Memory B cell (primary cell): ENCODE measurements at regions not wholly inside any gene's neighbourhood (a gene's known extent, or its start where the extent isn't known, plus 50 kb on each side); places are given as distances from the start of the nearest gene placed in this dataset.
"Not testable (repeated sequence)": the region's sequence is repeated elsewhere in the genome, so short reads cannot be mapped to it uniquely, and the experiment has no call there.

Experiments used
- ATAC-seq: fragments of 150-1000 bp; cut with Tn5 transposase; 2 replicates; pipeline ENCODE4 v1.10.0; 2021; ENCODE audit warnings: low read depth, mild to moderate bottlenecking, moderate library complexity
- DNase-seq, 2 donors: peaks; one replicate each; pipeline ENCODE4 v3.0.0; 2022; ENCODE audit warnings: low spot score in 2 of 2
- H3K27ac Mint-ChIP-seq: one replicate; pipeline ENCODE4 v1.8.0; 2022; ENCODE audit warnings: mild to moderate bottlenecking, moderate library complexity, mixed read lengths
- H3K27me3 Mint-ChIP-seq: one replicate; pipeline ENCODE4 v1.8.0; 2022; ENCODE audit warnings: mixed read lengths
- H3K36me3 Mint-ChIP-seq: one replicate; pipeline ENCODE4 v1.8.0; 2022; ENCODE audit warnings: mild to moderate bottlenecking, mixed read lengths
- H3K4me1 Mint-ChIP-seq: one replicate; pipeline ENCODE4 v1.8.0; 2022; ENCODE audit warnings: mixed read lengths
- H3K4me3 Mint-ChIP-seq: one replicate; pipeline ENCODE4 v1.8.0; 2022; ENCODE audit warnings: mild to moderate bottlenecking, moderate library complexity, mixed read lengths
- H3K9me3 Mint-ChIP-seq: one replicate; pipeline ENCODE4 v1.8.0; 2022; ENCODE audit warnings: mixed read lengths

GRCh38 chr3:134704133-134704532 lies 53.3 kb upstream of the KY start:
- DNase-seq (no peak), ATAC-seq (no peak)
- peaks cover 6% of the 10 kb centered on the region for H3K27me3 Mint-ChIP-seq
- no peaks in the 10 kb centered on the region for H3K9me3 Mint-ChIP-seq
- H3K4me1 Mint-ChIP-seq: no peaks in the 10 kb centered on the region
- no peak overlapping the region for H3K27ac Mint-ChIP-seq
- no peaks in the 10 kb centered on the region for H3K36me3 Mint-ChIP-seq
- no peak overlapping the region for H3K4me3 Mint-ChIP-seq

GRCh38 chr3:134704556-134704955 lies 53.7 kb upstream of the KY start:
- H3K27ac Mint-ChIP-seq: no peak overlapping the region
- H3K4me1 Mint-ChIP-seq: no peaks in the 10 kb centered on the region
- H3K27me3 Mint-ChIP-seq: peaks cover 4% of the 10 kb centered on the region
- no peak overlapping the region for H3K4me3 Mint-ChIP-seq
- no peak for DNase-seq
- no peaks in the 10 kb centered on the region for H3K9me3 Mint-ChIP-seq
- no peak for ATAC-seq
- H3K36me3 Mint-ChIP-seq: no peaks in the 10 kb centered on the region

DNA sequence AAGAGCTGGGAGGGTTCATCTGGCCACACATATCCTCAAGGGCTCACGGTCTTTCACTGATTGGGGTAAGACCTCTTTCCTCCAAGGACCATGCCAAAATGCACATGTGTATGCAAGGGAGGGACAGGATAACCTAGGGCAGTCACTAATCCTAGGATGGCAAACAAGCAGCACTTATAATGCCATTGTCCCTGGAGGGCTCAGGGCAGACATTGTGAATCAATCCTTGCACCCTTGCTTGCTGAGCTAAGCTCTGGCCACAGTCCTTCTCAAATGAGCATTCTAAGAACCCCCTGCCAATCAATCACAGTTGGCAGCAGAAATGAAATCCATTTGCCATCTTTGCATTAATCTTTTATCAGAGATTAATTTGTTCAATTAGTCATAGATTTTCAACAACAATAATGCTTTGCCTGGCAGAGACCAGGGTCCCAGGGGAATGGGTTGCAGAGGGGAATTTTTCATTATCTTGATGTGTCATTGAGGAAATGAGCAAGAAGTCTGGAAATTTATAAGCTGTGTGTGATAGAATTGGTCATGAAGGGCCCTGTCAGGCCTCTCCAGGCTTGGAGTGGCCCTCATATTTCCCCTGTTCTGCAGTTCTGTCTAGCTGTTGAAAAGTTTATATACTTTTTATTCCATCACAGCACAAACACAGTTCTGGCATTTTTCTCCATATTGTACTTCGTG lies 57.2 kb upstream of the KY start:
- Mint-ChIP-seq H3K9me3 (no peaks in the 10 kb centered on the region), H3K27me3 (peaks cover 1% of the 10 kb centered on the region), H3K36me3 (no peaks in the 10 kb centered on the region), H3K4me3 (no peak overlapping the region), H3K27ac (no peak overlapping the region), H3K4me1 (no peaks in the 10 kb centered on the region)
- no peak for ATAC-seq
- no peak for DNase-seq

DNA sequence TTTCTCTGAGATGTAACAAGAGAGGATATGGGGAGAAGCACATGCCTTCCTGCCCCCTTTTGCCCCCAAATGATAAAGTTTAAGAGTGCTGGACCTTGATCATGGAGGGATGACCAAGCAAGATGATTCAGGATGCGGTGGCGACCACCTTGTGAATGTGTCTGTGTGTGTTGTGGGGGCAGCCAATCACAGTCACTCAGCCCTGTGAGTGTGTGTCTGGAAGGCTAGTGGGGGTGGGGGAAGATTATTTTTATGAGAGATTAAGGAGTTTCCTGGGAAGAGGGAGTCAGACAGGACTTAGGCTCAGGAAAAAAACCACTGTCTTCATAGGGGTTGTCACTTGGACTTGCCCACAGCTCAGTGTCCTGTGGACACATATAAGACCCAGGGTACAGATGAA lies 57.8 kb upstream of the KY start:
- Mint-ChIP-seq H3K9me3 (no peaks in the 10 kb centered on the region), H3K27ac (no peak overlapping the region), H3K27me3 (peaks cover 1% of the 10 kb centered on the region), H3K4me3 (no peak overlapping the region), H3K4me1 (peaks cover 5% of the 10 kb centered on the region), H3K36me3 (no peaks in the 10 kb centered on the region)
- no peak for ATAC-seq
- DNase-seq: no peak

DNA sequence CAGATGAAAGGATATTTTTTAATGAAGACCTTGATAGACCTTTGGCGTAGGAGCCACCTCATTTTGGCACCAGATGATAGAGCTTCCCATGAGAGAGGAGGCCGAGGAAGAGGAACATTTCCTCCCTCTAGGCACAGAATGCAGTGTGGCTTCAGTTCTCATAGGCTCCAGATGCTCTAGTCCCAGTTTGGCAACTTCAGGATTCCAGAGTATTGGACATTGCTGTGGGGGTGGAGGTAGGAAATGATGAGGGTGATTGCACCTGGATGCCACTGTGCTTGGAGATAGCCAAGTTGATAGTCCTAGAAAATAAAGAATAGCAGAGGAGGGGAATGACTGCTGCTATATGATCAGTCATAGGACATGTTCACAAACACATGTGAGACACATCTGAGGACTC lies 58.3 kb upstream of the KY start:
- Mint-ChIP-seq H3K27ac (no peak overlapping the region), H3K36me3 (no peaks in the 10 kb centered on the region), H3K4me3 (no peak overlapping the region), H3K27me3 (peaks cover 1% of the 10 kb centered on the region), H3K9me3 (no peaks in the 10 kb centered on the region), H3K4me1 (peaks cover 9% of the 10 kb centered on the region)
- ATAC-seq (no peak), DNase-seq (no peak)

DNA sequence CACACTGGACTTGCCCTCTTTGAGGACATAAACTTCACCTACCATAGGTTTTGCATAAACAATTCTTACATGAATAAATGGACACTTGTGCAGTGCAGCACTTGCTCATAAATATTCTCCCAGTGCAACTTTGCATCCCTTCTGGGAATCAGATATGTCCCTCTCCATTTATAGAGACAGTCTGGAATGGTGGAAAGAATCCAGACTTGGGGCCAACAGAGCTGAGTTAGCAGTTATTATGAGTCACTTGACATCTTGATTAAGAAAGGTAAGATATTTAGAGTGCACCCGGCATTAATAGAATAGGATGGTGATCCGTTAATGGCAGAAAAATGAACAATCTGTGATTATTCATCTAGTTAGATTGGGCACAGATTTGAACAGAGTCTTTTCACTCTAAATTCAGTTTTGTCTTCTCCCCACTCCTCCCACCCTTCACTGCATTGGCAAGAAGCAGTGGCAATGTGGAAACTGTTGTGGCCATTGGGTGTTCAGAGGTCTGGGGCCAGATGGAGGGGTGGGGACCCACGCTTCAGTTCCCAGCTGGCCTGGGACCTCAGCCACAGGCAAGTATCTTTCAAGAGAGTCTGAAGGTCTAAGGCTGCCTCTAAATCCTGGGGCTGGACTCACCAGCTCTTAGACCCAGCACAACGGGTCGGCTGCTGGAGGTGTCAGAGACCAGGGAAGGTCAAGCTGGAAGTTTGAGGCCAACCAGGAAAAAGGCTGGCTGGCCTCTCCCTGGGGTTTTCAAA lies 58.9 kb upstream of the KY start:
- Mint-ChIP-seq H3K36me3 (no peaks in the 10 kb centered on the region), H3K27ac (no peak overlapping the region), H3K9me3 (no peaks in the 10 kb centered on the region), H3K27me3 (no peaks in the 10 kb centered on the region), H3K4me3 (no peak overlapping the region), H3K4me1 (peaks cover 9% of the 10 kb centered on the region)
- DNase-seq: no peak
- no peak for ATAC-seq

DNA sequence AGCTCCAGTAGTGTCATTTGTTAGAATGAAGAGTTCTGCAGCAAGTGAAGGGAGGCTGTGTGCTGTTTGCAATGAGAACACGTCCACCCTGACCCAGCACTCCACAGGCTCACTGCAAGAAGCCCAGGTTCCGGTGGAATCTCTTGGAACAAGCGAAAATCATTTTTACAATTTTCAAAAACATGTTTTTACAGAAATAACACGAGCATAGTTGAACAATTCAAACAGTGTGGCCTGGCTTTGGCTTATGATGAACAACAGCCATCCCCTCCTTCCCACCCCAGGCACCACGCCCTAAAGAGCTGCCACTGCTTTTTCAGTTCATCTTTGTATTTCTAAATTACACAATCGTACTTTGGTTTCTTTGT lies 59.5 kb upstream of the KY start:
- H3K4me1 Mint-ChIP-seq: peaks cover 9% of the 10 kb centered on the region
- no peak for ATAC-seq

GRCh38 chr3:134711284-134711683 lies 60.5 kb upstream of the KY start:
- H3K27me3 Mint-ChIP-seq: no peaks in the 10 kb centered on the region
- no peak overlapping the region for H3K27ac Mint-ChIP-seq
- H3K4me3 Mint-ChIP-seq: no peak overlapping the region

More for the DNA sequence above, 59.5 kb upstream of the KY start:
- no peaks in the 10 kb centered on the region for H3K9me3 Mint-ChIP-seq
- no peaks in the 10 kb centered on the region for H3K27me3 Mint-ChIP-seq
- no peak overlapping the region for H3K4me3 Mint-ChIP-seq
- no peak for DNase-seq
- no peaks in the 10 kb centered on the region for H3K36me3 Mint-ChIP-seq
- H3K27ac Mint-ChIP-seq: no peak overlapping the region

GRCh38 chr3:134713671-134714070 lies 62.8 kb upstream of the KY start:
- peak; percentile 63 for ATAC-seq
- no peaks in the 10 kb centered on the region for H3K9me3 Mint-ChIP-seq
- peak overlapping the region; percentile 39 for H3K4me3 Mint-ChIP-seq
- DNase-seq: no peak
- no peaks in the 10 kb centered on the region for H3K36me3 Mint-ChIP-seq
- peak overlapping the region; percentile 54 for H3K27ac Mint-ChIP-seq
- peaks cover 5% of the 10 kb centered on the region for H3K27me3 Mint-ChIP-seq
- H3K4me1 Mint-ChIP-seq: peaks cover 11% of the 10 kb centered on the region

More at GRCh38 chr3:134711284-134711683, 60.5 kb upstream of the KY start:
- no peak for DNase-seq
- Mint-ChIP-seq H3K36me3 (no peaks in the 10 kb centered on the region), H3K4me1 (peaks cover 9% of the 10 kb centered on the region), H3K9me3 (no peaks in the 10 kb centered on the region)
- ATAC-seq: no peak

DNA sequence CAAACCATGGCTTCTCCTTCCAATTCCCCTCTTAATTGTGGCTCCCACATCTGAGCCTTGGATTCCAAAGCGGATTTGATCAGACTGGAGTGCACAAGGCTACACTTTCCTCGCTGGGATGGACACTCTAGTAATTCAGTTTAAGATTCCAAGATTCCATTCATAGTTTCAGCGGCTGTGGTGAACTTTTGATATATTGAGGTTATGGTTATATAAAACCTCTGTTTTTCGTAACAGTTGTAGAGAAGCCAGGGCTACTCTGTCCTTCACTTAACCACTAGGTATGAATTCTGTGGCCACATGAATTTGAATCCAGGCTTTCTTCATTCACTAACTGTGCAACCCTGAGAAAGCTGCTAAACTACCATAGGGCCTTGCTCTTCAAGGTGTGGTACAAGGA lies 67.9 kb upstream of the KY start:
- Mint-ChIP-seq H3K4me3 (no peak overlapping the region), H3K4me1 (peaks cover 6% of the 10 kb centered on the region), H3K27ac (no peak overlapping the region), H3K36me3 (no peaks in the 10 kb centered on the region), H3K9me3 (no peaks in the 10 kb centered on the region), H3K27me3 (peaks cover 6% of the 10 kb centered on the region)
- no peak for ATAC-seq
- no peak for DNase-seq

DNA sequence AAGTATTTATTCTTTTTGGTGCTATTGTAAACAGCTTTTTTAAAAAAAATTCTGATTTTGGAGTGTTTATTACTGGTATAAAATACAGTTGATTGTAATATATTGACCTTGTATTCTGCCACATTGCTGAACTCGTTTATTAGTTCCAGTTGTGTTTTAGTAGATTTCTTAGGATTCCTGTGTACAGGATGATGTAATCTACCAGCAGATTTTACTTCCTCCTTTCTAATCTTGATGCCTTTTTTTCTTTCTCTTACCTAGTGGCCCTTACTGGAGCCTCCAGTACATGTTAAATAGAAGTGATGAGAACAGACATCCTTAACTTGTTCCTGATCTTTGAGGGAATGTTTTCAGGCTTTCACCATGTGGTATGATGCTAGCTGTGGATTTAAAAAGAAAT lies 70.4 kb upstream of the KY start:
- no peak overlapping the region for H3K27ac Mint-ChIP-seq
- H3K27me3 Mint-ChIP-seq: peaks cover 6% of the 10 kb centered on the region
- H3K4me3 Mint-ChIP-seq: no peak overlapping the region
- no peaks in the 10 kb centered on the region for H3K9me3 Mint-ChIP-seq
- no peaks in the 10 kb centered on the region for H3K36me3 Mint-ChIP-seq
- peaks cover 3% of the 10 kb centered on the region for H3K4me1 Mint-ChIP-seq
- no peak for DNase-seq
- no peak for ATAC-seq

DNA sequence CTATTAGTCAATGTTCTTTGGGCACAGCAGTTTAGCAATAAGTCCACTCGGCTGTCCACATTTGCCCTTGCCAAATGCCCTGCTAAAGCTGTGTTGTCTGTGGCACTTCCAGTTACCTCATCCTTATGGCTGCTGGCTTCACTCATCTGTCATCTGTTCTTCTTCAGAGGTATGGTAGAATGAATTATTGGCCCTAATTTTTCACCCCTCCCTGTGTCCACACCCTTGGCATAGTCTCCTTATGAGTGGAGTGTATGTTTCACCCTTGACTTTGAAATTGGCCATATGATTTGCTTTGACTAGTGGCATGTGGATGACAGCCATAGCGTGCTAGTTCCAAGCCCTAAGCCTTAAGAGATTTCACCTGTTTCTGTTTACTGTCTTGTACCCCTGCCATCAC lies 72.1 kb upstream of the EPHB1 start:
- H3K27ac Mint-ChIP-seq: no peak overlapping the region
- H3K27me3 Mint-ChIP-seq: peaks cover 6% of the 10 kb centered on the region
- ATAC-seq (no peak), DNase-seq (no peak)
- no peak overlapping the region for H3K4me3 Mint-ChIP-seq
- no peaks in the 10 kb centered on the region for H3K9me3 Mint-ChIP-seq
- no peaks in the 10 kb centered on the region for H3K36me3 Mint-ChIP-seq
- H3K4me1 Mint-ChIP-seq: peaks cover 3% of the 10 kb centered on the region

GRCh38 chr3:134729649-134730048 lies 65.4 kb upstream of the EPHB1 start:
- ATAC-seq: no peak
- no peaks in the 10 kb centered on the region for H3K36me3 Mint-ChIP-seq
- H3K27me3 Mint-ChIP-seq: peaks cover 5% of the 10 kb centered on the region
- no peaks in the 10 kb centered on the region for H3K9me3 Mint-ChIP-seq
- H3K4me1 Mint-ChIP-seq: no peaks in the 10 kb centered on the region
- H3K27ac Mint-ChIP-seq: no peak overlapping the region
- no peak overlapping the region for H3K4me3 Mint-ChIP-seq
- DNase-seq: no peak

- H3K4me3 Mint-ChIP-seq: no peak overlapping the region
- H3K36me3 Mint-ChIP-seq: no peaks in the 10 kb centered on the region
- no peak overlapping the region for H3K27ac Mint-ChIP-seq
- H3K9me3 Mint-ChIP-seq: no peaks in the 10 kb centered on the region
- DNase-seq (no peak), ATAC-seq (no peak)
- H3K27me3 Mint-ChIP-seq: peaks cover 2% of the 10 kb centered on the region
- no peaks in the 10 kb centered on the region for H3K4me1 Mint-ChIP-seq
These were observed 57.5 kb upstream of the EPHB1 start for GRCh38 chr3:134737516-134737915.

DNA sequence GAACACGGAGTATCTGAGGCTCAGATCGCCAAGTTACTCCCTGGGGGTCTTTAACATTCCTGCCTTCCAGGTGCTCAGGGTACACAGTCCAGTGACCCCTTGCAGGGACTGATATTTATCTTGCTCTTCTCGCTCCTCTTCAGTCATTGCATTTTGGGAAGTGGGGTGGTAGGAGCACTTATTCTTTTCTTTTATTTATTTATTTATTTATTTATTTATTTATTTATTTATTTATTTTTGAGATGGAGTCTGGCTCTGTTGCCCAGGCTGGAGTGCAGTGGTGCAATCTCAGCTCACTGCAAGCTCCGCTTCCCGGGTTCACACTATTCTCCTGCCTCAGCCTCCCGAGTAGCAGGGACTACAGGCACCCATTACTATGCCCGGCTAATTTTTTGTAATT lies 55.0 kb upstream of the EPHB1 start:
- H3K27ac Mint-ChIP-seq, DNase-seq, H3K27me3 Mint-ChIP-seq, H3K4me1 Mint-ChIP-seq, H3K4me3 Mint-ChIP-seq, ATAC-seq, H3K9me3 Mint-ChIP-seq, H3K36me3 Mint-ChIP-seq: not testable (repeated sequence)
